ENCODE measurements at regions not wholly inside any gene's neighbourhood (a gene's known extent, or its start where the extent isn't known, plus 50 kb on each side); places are given as distances from the start of the nearest gene placed in this dataset.
A peak's percentile ranks its signal among the peaks of the same experiment; 100 is the strongest.

GRCh38 chr1:175839779-175840669 lies 96.6 kb upstream of the TNR start:
- POLR2A ChIA-PET: no interaction called here
- Mint-ChIP-seq H3K27me3 (ENCODE audit: low read depth) (no peaks in the 10 kb centered on the region), H3K4me1 (ENCODE audit: low read depth) (no peaks in the 10 kb centered on the region), H3K4me3 (no peak overlapping the region), H3K27ac (no peak overlapping the region), H3K9me3 (ENCODE audit: insufficient read depth) (no peaks in the 10 kb centered on the region), H3K36me3 (ENCODE audit: low read depth) (no peaks in the 10 kb centered on the region)
- DNase-seq (no peak), ATAC-seq (no peak)
- CTCF ChIA-PET: no interaction called here

GRCh38 chr1:175834597-175834996 lies 91.2 kb upstream of the TNR start:
- Mint-ChIP-seq H3K4me3 (no peak overlapping the region), H3K27ac (no peak overlapping the region), H3K27me3 (ENCODE audit: low read depth) (no peaks in the 10 kb centered on the region), H3K4me1 (ENCODE audit: low read depth) (no peaks in the 10 kb centered on the region), H3K36me3 (ENCODE audit: low read depth) (no peaks in the 10 kb centered on the region), H3K9me3 (ENCODE audit: insufficient read depth) (no peaks in the 10 kb centered on the region)
- DNase-seq: no peak
- no peak for ATAC-seq
- ChIA-PET CTCF (no interaction called here), POLR2A (no interaction called here)

- H3K27ac Mint-ChIP-seq: no peak overlapping the region
- ATAC-seq: no peak
- no peak overlapping the region for H3K4me3 Mint-ChIP-seq
- no peaks in the 10 kb centered on the region for H3K36me3 Mint-ChIP-seq (ENCODE audit: low read depth)
- ChIA-PET POLR2A (no interaction called here), CTCF (no interaction called here)
- H3K9me3 Mint-ChIP-seq (ENCODE audit: insufficient read depth): no peaks in the 10 kb centered on the region
- no peaks in the 10 kb centered on the region for H3K27me3 Mint-ChIP-seq (ENCODE audit: low read depth)
- no peaks in the 10 kb centered on the region for H3K4me1 Mint-ChIP-seq (ENCODE audit: low read depth)
- DNase-seq: no peak
These were observed 90.6 kb upstream of the TNR start for GRCh38 chr1:175833951-175834350.

GRCh38 chr1:175833502-175833901 lies 90.1 kb upstream of the TNR start:
- ChIA-PET CTCF (no interaction called here), POLR2A (no interaction called here)
- Mint-ChIP-seq H3K4me1 (ENCODE audit: low read depth) (no peaks in the 10 kb centered on the region), H3K9me3 (ENCODE audit: insufficient read depth) (no peaks in the 10 kb centered on the region), H3K4me3 (no peak overlapping the region), H3K27me3 (ENCODE audit: low read depth) (no peaks in the 10 kb centered on the region), H3K36me3 (ENCODE audit: low read depth) (no peaks in the 10 kb centered on the region), H3K27ac (no peak overlapping the region)
- ATAC-seq: no peak
- DNase-seq: no peak

- Mint-ChIP-seq H3K27ac (no peak overlapping the region), H3K4me3 (no peak overlapping the region), H3K36me3 (ENCODE audit: low read depth) (no peaks in the 10 kb centered on the region), H3K27me3 (ENCODE audit: low read depth) (no peaks in the 10 kb centered on the region), H3K4me1 (ENCODE audit: low read depth) (no peaks in the 10 kb centered on the region), H3K9me3 (ENCODE audit: insufficient read depth) (no peaks in the 10 kb centered on the region)
- CTCF ChIA-PET: no interaction called here
- no peak for DNase-seq
- POLR2A ChIA-PET: no interaction called here
- ATAC-seq: no peak
These were observed 87.1 kb upstream of the TNR start for GRCh38 chr1:175830500-175830899.

GRCh38 chr1:175829845-175830244 lies 86.5 kb upstream of the TNR start:
- ATAC-seq (no peak), DNase-seq (no peak)
- no peaks in the 10 kb centered on the region for H3K27me3 Mint-ChIP-seq (ENCODE audit: low read depth)
- POLR2A ChIA-PET: no interaction called here
- H3K27ac Mint-ChIP-seq: no peak overlapping the region
- no peaks in the 10 kb centered on the region for H3K9me3 Mint-ChIP-seq (ENCODE audit: insufficient read depth)
- CTCF ChIA-PET: no interaction called here
- H3K4me1 Mint-ChIP-seq (ENCODE audit: low read depth): no peaks in the 10 kb centered on the region
- H3K4me3 Mint-ChIP-seq: no peak overlapping the region
- H3K36me3 Mint-ChIP-seq (ENCODE audit: low read depth): no peaks in the 10 kb centered on the region

- no peak overlapping the region for H3K4me3 Mint-ChIP-seq
- H3K36me3 Mint-ChIP-seq (ENCODE audit: low read depth): no peaks in the 10 kb centered on the region
- H3K9me3 Mint-ChIP-seq (ENCODE audit: insufficient read depth): no peaks in the 10 kb centered on the region
- no peaks in the 10 kb centered on the region for H3K27me3 Mint-ChIP-seq (ENCODE audit: low read depth)
- ATAC-seq (no peak), DNase-seq (no peak)
- POLR2A ChIA-PET: no interaction called here
- H3K4me1 Mint-ChIP-seq (ENCODE audit: low read depth): no peaks in the 10 kb centered on the region
- H3K27ac Mint-ChIP-seq: no peak overlapping the region
- CTCF ChIA-PET: no interaction called here
These were observed 83.3 kb upstream of the TNR start for GRCh38 chr1:175826705-175827104.

- Mint-ChIP-seq H3K36me3 (ENCODE audit: low read depth) (no peaks in the 10 kb centered on the region), H3K27me3 (ENCODE audit: low read depth) (no peaks in the 10 kb centered on the region), H3K9me3 (ENCODE audit: insufficient read depth) (no peaks in the 10 kb centered on the region), H3K27ac (no peak overlapping the region), H3K4me3 (no peak overlapping the region), H3K4me1 (ENCODE audit: low read depth) (no peaks in the 10 kb centered on the region)
- ChIA-PET POLR2A (no interaction called here), CTCF (no interaction called here)
- DNase-seq: peak; percentile 34
- no peak for ATAC-seq
These were observed 80.7 kb upstream of the TNR start for GRCh38 chr1:175824079-175824478.

GRCh38 chr1:175823406-175823805 lies 80.0 kb upstream of the TNR start:
- H3K36me3 Mint-ChIP-seq (ENCODE audit: low read depth): no peaks in the 10 kb centered on the region
- H3K27ac Mint-ChIP-seq: no peak overlapping the region
- DNase-seq (no peak), ATAC-seq (no peak)
- H3K27me3 Mint-ChIP-seq (ENCODE audit: low read depth): no peaks in the 10 kb centered on the region
- H3K4me3 Mint-ChIP-seq: no peak overlapping the region
- ChIA-PET CTCF (no interaction called here), POLR2A (no interaction called here)
- no peaks in the 10 kb centered on the region for H3K9me3 Mint-ChIP-seq (ENCODE audit: insufficient read depth)
- H3K4me1 Mint-ChIP-seq (ENCODE audit: low read depth): no peaks in the 10 kb centered on the region

GRCh38 chr1:175822580-175822979 lies 79.2 kb upstream of the TNR start:
- no peak overlapping the region for H3K27ac Mint-ChIP-seq
- DNase-seq (no peak), ATAC-seq (no peak)
- H3K4me1 Mint-ChIP-seq (ENCODE audit: low read depth): no peaks in the 10 kb centered on the region
- no peaks in the 10 kb centered on the region for H3K9me3 Mint-ChIP-seq (ENCODE audit: insufficient read depth)
- H3K4me3 Mint-ChIP-seq: no peak overlapping the region
- ChIA-PET POLR2A (no interaction called here), CTCF (no interaction called here)
- H3K27me3 Mint-ChIP-seq (ENCODE audit: low read depth): no peaks in the 10 kb centered on the region
- no peaks in the 10 kb centered on the region for H3K36me3 Mint-ChIP-seq (ENCODE audit: low read depth)

- Mint-ChIP-seq H3K4me3 (no peak overlapping the region), H3K27ac (no peak overlapping the region), H3K36me3 (ENCODE audit: low read depth) (no peaks in the 10 kb centered on the region), H3K9me3 (ENCODE audit: insufficient read depth) (no peaks in the 10 kb centered on the region), H3K27me3 (ENCODE audit: low read depth) (no peaks in the 10 kb centered on the region), H3K4me1 (ENCODE audit: low read depth) (no peaks in the 10 kb centered on the region)
- DNase-seq (no peak), ATAC-seq (no peak)
- ChIA-PET CTCF (no interaction called here), POLR2A (no interaction called here)
These were observed 77.1 kb upstream of the TNR start for GRCh38 chr1:175820456-175821025.

- Mint-ChIP-seq H3K27me3 (ENCODE audit: low read depth) (no peaks in the 10 kb centered on the region), H3K4me1 (ENCODE audit: low read depth) (no peaks in the 10 kb centered on the region)
- POLR2A ChIA-PET: no interaction called here
These were observed 75.5 kb upstream of the TNR start for GRCh38 chr1:175818929-175819328.

GRCh38 chr1:175817445-175817844 lies 74.0 kb upstream of the TNR start:
- H3K27ac Mint-ChIP-seq: no peak overlapping the region
- peaks cover under 1% of the 10 kb centered on the region for H3K27me3 Mint-ChIP-seq (ENCODE audit: low read depth)
- H3K4me1 Mint-ChIP-seq (ENCODE audit: low read depth): no peaks in the 10 kb centered on the region
- H3K9me3 Mint-ChIP-seq (ENCODE audit: insufficient read depth): no peaks in the 10 kb centered on the region
- H3K4me3 Mint-ChIP-seq: no peak overlapping the region
- no peaks in the 10 kb centered on the region for H3K36me3 Mint-ChIP-seq (ENCODE audit: low read depth)
- CTCF ChIA-PET: no interaction called here
- DNase-seq (no peak), ATAC-seq (no peak)
- POLR2A ChIA-PET: no interaction called here

More at GRCh38 chr1:175818929-175819328, 75.5 kb upstream of the TNR start:
- DNase-seq (no peak), ATAC-seq (no peak)
- Mint-ChIP-seq H3K36me3 (ENCODE audit: low read depth) (no peaks in the 10 kb centered on the region), H3K4me3 (no peak overlapping the region), H3K27ac (no peak overlapping the region), H3K9me3 (ENCODE audit: insufficient read depth) (no peaks in the 10 kb centered on the region)
- CTCF ChIA-PET: no interaction called here

Data from activated CD8-positive, alpha-beta T cell treated with anti-CD3 and anti-CD28 coated beads, Interleukin-2, amount 10 ng/mL, durations not matched to agents 7 days and 5 days (primary cell).